HuH-7 (cell line): ENCODE measurements at regions not wholly inside any gene's neighbourhood (a gene's known extent, or its start where the extent isn't known, plus 50 kb on each side); places are given as distances from the start of the nearest gene placed in this dataset.

Experiments
- DNase-seq: peaks from one replicate; pipeline ENCODE4 v3.0.0; 2011; ENCODE audit warnings: low spot score

DNA sequence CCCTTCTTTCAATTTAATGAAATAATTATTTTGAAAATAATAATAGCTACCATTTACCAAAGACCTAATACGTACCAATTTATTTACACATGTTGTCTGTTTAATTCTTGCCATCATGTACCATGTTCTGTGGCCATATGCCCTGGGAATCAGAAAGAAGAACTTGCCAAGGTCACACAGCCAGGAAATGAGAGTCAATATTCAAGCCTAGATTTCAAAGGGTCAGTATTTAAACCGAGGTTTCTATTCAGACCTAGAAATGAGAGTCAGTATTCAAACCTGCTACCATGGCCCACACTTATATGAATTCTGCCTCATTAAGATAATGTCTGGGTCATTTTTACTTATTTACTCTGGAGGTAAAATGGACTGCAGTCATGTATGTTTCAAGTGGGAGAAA lies 103.6 kb upstream of the TBL1XR1 start:
- no peak for DNase-seq

DNA sequence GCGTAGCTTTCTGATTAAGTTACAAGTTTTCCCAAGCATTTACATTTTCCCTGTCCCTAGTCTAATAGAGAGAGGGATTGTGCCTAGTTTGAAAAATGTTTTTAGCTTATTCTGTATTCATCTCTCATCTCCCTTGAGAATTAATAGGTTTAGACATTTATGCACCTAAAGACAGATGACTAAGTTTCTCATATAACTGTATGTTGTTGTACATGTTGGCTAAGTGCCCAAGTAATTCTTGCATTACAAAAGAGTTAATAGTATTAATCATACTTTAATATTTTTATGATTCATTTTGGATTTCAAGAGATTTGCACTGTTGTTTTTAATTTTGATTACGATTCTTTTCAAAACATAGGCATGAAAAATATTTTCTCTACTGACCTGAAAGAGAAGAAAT lies 109.0 kb upstream of the TBL1XR1 start:
- DNase-seq = no peak

DNA sequence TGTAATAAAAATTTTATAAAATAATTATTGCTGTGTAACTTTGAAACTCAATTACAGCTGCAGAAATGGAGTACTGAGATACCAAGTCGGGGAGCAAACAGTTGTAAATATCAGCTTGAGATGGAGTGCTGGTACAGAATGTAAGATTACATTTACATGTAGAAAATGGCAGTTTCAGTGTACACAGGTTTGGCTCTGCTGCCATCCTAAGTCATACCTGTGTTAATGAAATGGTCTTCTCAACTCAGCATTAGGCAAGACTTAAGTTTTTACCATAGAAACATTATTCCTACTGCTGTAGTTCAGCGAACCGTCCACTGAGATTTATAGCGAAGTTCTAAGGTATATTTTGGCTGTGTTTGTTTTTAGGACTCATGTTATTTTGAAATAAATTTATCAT lies 110.1 kb upstream of the TBL1XR1 start:
- no peak for DNase-seq

DNA sequence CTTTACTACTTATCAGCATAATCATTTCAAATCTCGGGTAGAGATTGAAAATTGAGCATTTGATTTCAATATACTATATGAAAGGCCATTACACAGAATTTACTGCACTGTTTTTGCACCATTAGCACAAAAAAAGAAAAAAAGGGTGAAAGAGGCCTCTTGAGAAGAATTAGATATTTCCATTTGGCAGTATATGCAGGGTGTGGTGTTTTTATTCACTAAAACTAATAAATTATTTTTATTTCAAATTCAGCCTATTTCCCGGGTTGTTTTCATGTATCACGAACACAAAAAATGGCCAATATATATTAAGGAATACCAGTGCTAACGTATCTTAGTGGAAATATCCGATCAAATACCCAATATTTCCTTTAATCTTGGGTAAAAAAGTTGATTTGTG lies 110.5 kb upstream of the TBL1XR1 start:
- no peak for DNase-seq

DNA sequence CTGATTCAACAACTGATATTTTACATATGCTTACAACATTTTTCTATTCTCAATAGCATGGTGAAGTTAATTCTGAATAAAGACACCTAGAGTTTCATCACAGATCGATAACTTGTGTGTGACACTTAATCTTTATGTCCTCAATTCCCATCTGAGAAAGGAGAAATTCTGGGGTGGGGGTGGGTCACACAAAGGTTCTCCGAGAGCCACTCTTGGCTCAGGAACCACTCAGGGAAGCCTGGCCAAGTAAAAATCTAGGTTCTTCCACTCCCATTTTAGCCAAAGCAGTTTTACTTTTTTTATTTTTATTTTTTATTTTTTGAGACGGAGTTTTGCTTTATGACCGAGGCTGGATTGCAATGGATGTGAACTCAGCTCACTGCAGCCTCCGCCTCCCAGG lies 111.0 kb upstream of the TBL1XR1 start:
- no peak for DNase-seq

DNA sequence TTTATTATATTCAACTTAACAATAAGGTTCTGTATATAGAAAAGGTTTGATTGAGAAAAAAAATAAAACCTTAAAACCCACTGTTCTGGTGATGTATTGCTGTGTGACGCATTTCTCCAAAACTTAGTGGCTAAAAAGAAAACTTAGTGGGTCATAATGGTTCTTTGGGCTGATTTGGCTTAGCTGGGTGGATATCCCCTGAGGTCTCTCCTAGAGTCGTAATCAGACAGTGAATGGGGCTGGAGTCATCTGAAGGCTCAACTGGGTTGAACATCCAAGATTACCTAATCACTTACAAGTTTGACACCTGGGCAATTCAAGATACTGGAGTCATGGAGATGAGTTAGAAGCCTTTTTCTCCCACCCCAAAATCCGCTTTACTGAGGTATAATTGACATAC lies 111.6 kb upstream of the TBL1XR1 start:
- DNase-seq = no peak

DNA sequence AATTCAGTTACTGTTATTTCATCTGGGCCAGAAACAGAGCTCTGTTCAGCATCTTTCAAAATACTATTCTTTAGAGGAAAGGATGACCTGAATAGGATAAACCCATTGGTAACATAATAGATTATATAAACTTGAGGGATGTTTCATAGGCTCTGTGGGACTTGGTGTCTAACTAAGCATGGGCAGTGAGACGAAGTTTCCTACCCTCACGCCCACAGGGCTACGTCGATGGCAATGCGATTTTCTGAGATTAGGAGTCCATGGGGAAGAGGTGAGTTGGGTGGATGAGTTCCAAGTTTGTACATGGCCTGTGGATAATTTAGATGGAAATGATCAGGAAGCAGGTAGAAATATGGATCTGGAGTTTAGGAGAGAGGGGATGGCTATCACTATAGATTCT lies 115.2 kb upstream of the TBL1XR1 start:
- DNase-seq = no peak

DNA sequence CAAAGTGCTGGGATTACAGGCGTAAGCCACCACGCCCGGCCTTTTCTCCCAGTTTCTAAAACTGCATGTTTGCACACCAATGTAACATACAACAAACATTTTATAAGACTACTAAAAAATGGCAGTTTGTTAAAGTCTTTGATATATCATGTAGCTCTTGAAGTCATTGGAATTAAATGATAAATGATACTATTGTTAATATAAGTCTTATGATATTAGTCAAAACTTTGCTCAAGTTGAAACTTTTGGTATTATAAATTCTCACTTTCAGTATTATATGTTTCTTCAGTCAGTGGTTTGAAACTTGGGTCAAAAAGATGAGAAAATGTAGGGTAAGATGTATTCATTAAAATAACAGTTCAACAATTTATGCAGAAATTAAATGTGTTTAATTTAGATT lies 117.6 kb upstream of the TBL1XR1 start:
- DNase-seq = no peak

DNA sequence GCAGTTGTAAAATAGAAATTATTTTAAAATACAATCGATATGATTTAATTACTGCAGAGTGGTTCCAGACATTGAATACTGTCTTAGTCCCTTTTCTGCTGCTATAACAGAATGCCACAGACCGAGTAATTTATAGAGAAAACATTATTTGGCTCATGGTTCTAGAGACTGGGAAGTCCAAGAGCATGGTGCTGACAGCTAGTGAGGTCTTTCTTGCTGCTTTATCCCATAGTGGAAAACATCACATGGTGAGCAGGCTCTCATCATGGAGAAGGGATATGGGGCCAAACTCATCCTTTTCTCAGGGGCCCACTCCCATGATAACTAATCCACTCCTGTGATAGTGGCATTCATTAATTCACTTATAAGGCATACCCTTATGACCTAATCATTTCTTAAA lies 120.0 kb upstream of the TBL1XR1 start:
- no peak for DNase-seq

DNA sequence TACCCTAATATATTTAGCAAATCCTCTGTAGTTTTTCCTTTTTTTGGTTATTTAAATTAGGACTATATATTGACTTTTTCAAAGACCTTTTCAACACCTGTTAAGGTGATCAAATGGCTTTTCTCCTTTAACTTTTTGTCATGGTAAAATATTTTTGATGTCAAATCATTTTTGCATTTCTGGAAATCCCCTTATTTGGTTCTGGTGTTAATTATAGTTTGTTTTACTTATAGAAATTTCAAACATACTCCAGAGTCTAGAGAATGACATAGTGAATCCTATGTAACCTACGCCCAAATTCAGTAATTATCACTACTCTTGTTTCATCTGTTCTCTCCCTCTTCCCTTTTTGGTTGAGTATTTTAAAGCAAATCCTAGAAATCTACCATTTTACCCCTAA lies 121.3 kb upstream of the TBL1XR1 start:
- no peak for DNase-seq

DNA sequence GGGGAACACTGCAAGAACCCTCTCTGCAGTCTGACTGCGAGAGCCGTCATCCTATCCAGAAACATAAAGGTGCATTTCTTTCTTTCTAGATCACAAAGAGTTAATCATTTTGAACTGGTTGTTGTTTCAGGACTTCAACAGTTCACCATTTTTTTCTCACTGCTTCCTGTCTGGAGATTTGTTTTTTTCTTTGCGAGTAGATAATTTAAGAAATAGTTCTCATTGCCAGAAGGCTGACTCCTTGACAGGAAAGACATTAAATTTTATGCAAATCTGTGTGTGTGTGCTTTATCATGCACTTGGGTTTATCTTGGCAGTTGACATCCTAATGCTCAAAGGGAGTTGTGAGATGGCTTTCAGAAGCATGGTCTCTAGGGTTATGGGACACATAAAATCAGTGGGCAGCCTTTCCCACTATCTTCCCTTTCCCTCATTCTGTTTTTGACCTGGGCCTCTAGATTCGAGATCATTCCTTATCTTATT lies 123.5 kb upstream of the TBL1XR1 start:
- DNase-seq = no peak

DNA sequence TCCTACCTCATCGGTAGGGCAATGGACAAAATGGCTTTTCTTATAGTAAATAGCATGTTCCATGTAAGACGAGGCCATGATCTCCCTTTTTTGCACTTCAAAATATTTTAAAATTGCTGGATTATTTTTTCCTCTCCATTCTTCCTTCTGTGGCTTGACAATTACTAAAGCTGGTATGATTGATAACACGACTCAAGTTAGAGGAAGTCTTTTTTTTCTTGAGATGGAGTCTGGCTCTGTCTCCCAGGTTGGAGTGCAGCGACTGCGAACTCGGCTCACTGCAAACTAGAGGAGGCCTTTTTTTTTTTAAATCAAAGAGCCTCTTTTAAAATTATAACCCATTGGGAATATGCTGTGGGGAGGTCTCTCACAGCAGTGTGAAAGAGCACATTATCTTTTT lies 124.5 kb upstream of the TBL1XR1 start:
- DNase-seq = no peak

DNA sequence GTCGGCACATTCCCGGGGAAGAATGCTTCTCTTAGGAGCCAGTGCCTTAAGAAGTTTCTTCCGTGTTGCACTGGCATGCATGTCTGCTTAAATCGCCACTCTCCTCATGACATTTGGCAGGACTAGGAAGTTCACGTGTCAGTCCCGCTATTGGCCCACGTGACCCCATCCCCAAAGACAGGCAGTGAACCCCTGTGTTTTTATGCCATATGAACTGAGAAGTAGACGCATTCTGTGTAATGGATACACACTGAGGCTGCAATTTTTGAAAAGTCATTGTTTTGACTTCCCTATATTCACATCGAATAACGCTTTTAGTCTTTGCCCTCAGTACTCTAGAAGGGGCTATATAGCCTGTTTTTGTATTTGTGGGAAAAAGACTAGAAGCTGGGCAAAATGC lies 125.6 kb upstream of the TBL1XR1 start:
- no peak for DNase-seq

DNA sequence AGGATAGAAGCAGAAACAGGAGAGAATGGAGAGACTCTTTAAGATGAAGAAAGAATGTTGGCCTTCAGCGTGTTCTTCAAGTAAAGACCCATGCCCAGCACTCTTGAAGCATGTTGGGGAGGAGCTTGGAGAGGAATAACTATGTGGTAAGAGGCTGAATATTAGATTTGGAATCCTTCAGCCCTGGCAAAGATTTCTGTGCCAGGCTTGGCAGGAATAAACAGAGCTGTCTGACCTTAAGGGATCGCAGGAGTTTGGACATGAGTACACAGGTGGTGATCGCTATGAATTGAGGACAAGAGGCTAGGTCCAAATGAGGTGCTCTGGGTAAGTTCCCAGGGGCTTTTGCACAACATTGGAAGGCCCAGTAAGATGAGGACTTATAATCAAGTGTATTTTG lies 132.6 kb upstream of the TBL1XR1 start:
- DNase-seq = no peak

DNA sequence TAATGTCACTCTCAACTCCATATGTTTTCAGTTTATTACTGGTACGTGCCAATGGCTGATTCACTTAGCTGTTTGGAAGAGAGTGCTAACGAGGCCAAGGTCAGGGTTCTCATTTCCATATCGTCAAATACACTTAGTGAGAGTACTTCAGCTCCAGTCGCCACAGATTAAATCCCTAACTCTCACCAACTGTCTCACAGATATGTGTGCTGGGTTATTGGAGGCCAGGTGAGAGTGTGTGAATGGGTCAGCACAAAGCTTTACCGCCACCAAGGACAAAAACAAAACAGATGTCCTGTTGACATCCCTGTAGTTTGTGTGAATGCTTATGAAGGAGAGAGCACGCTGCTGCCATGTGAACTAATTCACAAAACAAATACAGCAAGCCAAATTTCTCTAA lies 133.5 kb upstream of the TBL1XR1 start:
- DNase-seq = no peak

DNA sequence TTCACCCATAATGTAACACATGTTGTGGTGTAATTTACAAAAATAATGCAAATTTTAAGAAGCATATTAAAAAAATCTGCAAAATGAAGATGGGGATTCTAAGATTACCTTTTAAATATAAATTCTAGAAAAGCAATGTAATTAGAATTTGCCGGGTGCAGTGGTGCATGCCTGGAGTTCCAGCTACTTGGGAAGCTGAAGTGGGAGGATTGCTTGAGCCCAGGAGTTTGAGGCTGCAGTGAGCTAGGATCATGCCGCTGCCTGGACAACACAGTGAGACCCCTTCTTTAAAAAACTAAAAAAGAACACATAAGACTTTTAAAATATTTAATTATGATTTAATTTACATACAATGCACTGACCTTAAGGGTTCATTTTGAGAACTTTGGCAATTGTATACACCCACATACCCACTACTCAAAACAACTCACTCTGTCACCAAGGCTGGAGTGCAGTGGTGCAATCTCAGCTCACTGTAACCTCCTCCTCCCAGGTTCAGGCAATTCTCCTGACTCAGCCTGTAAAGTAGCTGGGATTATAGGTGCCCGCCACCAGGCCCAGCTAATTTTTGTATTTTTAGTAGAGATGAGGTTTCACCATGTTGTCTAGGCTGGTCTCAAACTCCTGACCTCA lies 134.0 kb upstream of the TBL1XR1 start:
- no peak for DNase-seq

DNA sequence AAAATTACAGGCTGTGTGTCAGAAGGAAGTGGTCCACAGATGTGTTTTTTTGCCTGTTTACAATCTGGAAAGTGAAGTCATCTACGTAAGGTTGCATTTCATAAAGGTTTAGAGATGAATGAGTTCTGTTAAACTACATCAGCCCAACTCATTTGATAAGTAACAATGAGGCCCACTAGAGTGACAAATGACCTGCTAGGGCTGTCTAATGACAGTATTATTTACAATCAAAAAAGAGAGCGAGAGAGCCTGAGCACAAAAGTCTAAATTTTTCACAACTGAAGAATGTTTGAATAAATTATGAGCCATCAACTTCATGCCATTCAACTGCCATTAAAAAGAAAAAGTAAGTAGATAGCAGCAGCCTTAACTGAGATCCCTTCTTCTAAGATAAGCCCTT lies 135.7 kb upstream of the TBL1XR1 start:
- DNase-seq = no peak

DNA sequence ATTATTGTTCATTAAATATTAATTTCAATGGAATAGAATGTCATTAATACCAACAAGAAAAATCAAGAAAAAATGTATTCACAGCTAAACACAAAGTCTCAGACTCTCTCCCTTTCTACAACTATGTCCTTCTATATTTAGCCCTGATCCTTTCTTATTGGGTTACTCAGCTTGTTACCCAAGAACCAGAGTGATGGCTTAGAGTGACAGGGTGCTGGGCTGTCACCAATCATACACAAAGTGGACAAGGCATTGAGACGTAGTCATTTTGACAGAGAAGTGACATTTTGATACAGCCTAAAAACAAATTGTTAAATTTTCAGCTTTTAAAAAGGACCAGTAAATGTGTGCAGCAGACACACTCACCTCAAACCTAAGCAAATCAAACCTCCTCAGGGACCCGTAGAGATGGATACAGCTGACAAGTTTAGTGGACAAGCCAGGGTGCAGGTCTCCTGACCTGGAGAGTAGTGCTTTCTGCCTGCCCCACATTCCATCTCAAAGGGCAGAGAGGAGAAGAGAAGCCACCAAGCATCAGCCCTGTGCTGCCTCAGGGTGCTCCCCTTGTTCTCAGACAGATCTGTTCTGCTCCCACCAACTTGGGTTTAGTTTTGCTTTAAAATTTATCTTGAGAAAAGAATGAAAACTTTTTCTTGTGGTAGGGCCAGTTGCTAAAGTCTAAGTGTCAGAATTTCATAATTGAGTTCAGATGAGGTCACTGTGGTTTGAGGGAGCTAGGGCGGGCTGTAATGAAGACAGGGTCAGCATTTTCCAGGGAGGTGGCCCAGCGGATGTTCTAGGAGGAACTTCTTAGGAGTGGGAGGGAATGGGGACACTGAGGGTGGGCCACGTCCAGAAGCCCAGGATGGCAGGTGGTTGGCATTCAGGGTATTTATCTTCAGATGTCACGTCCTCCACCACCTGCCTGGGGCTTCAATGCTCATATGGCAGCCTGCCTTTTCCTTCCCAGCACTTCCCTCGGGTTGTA lies 136.5 kb upstream of the TBL1XR1 start:
- DNase-seq = no peak

DNA sequence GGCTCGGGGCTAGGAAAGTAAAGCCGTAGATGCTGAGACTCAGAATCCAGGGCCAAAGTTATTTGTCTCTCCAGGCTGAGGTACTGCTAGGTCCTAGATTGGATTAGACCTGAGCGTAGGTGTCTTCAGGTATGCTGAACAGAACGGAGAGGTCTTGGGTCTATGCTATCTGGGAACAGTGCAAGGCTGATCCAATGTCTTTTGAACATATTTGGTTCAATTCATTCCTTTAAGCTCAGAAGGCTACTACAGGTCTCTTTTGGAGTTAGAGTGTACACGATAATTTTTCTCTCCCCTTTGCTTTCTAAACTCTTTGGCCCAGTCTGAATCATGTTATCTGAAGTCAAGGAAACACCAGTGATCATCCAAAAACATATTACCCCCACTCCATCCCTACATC lies 137.5 kb upstream of the TBL1XR1 start:
- no peak for DNase-seq

DNA sequence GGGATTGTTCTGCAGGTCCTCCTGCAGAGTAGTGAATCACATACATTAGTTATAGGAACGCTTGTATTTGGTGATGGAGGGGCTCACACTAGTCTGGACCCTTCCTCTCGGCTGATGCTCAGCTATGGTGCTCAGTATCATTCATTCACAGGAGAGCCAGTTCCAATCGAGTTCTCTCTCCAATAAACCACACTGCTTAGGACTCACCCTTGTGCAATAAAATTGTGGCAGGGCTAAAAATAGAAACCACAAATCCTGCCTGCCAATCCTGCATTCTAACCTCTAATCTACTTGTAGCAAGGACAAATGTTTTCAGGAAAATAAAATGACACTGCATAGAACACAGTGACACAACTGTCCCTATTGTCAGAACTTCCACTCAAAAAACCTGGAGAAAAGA lies 138.4 kb upstream of the TBL1XR1 start:
- DNase-seq = peak; percentile 19

DNA sequence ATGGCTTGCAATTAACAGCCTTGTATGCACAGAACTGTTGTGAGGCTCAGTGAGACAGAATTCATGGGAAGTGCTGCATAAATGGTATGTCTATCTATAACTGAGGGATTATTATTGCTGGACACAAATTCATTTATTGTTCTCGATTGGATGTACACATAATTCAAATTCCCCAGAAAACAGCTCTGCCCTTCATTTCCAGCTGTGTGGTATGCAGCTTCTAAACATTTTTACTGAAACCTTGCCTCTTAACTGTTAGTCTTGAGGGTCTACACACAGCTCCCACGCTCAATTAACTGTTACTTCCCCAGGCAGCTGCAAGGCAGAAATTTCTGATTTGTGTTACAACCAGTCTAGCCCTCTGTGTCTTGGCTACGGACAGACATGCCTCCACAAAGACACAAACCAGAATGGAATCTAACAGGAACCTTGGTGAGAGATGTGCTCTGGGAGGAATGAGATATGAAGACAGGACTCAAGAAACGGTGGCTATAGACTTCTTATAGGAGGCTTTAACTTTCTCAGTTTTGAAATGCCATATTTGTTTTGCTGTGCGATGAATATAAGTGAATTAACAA lies 139.7 kb upstream of the TBL1XR1 start:
- no peak for DNase-seq

DNA sequence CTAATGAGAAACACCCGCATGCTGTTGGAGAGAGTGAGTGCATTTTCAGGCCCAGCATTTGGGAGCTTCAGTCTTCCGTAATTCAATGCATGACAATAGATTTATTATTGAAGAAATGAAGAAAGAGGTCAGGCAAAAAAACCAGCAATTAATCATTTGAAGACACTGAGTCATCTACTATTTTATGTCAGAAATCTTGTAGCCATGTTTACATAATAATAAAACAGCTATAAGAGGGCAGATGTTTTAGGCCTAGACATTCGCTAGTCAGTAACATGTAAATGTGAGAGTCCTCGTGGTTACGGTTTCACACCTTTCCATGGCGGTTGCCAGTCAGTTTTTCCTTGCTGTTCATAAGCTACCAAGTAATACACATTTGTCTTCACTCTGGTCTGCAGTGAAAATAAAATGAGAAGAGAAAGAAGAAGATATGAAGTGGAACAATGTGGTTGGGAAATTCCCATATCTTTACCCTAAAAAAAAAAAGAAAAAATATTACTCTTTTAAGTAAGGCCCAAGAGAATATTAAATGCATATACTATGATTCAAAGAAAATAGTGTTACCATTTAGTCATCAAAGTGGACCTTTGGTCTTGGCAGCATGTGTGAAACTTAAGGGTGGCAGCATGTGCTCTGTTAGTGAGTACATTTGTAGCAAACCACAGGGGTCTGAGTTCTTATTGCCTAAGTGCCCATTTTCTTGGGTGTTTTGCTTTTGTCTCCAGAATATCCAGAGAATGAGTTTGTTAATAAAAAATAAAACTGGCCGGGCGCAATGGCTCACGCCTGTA lies 140.5 kb upstream of the TBL1XR1 start:
- no peak for DNase-seq
